Islet of Langerhans (tissue), 1 donor: ENCODE measurements at regions not wholly inside any gene's neighbourhood (a gene's known extent, or its start where the extent isn't known, plus 50 kb on each side); places are given as distances from the start of the nearest gene placed in this dataset.
"Not testable (repeated sequence)": the region's sequence is repeated elsewhere in the genome, so short reads cannot be mapped to it uniquely, and the experiment has no call there.

Experiments
- FAIRE-seq: peaks from one replicate; lab custom pipeline; 2011; peaks lifted over from hg19 to GRCh38; lab: Jason Lieb, UNC

- no peak for FAIRE-seq
Measured at GRCh38 chr3:26964836-26965235, 342.3 kb downstream of the LRRC3B start.

GRCh38 chr3:26967501-26967900 is 344.9 kb downstream of the LRRC3B start:
- no peak for FAIRE-seq

GRCh38 chr3:26984416-26985390 is 362.1 kb downstream of the LRRC3B start:
- FAIRE-seq = no peak

DNA sequence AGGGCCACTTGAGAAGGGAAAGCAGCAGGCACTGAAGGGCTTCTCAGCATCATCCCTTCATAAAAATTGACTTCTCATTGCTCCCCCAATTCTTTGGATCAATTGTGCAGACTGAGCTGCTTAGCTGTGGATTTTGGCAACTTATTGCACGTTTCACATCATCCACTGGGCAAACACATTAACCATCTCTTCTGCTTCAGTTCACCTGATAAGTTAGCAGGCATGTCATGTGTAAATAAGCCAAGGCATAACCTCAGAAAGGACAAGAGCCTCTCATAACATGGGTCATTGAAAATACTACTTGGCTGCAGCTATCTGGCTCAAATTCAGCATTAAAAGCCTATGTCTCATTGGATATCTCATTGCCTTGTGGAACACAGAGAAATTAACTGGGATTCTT is 366.5 kb downstream of the LRRC3B start:
- peak; percentile 95 for FAIRE-seq

DNA sequence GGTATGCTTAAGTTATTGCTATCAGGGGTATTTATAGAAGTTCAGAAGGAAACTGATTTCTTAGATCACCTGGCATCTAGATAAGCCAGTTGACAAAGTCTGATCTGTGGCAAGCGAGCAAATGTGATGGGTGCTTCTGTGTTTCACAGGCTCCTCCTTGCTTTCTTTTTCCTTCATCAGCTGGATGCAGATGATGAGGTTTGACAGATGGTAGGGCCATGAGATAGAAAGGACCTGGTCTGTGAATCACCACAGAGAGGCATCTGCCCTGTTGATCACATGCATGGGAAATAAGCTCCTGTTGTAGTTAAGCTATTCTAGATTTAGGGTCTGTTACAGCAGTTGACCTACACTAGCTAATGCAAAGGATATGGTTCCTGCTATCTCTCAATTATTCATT is 372.0 kb downstream of the NEK10 start:
- FAIRE-seq = no peak

GRCh38 chr3:27010834-27011233 is 358.3 kb downstream of the NEK10 start:
- no peak for FAIRE-seq

GRCh38 chr3:27022096-27022761 is 347.0 kb downstream of the NEK10 start:
- no peak for FAIRE-seq

- FAIRE-seq = no peak
Measured at GRCh38 chr3:27024493-27024892, 344.7 kb downstream of the NEK10 start.

- no peak for FAIRE-seq
Measured at GRCh38 chr3:27025718-27026117, 343.5 kb downstream of the NEK10 start.

DNA sequence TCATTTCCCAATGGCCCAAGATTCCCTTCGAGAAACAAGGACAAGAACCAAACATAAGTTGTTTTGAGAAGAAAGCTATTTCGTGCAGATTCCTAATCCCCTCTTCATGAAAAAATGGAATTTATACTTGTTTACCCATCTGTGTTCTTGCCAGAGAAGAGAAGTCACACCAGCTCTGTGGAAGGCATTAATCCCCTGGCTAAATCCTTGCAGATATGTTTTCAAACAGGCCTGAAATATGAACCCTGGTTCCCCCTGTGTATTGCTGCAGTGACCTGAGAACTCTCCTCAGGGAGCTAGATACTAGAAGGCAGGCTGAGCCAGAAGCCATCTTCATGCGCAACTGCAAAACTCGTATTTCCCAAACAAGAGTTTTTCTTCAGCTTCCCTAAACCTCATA is 337.7 kb downstream of the NEK10 start:
- no peak for FAIRE-seq

GRCh38 chr3:27034255-27034654 is 334.9 kb downstream of the NEK10 start:
- no peak for FAIRE-seq

DNA sequence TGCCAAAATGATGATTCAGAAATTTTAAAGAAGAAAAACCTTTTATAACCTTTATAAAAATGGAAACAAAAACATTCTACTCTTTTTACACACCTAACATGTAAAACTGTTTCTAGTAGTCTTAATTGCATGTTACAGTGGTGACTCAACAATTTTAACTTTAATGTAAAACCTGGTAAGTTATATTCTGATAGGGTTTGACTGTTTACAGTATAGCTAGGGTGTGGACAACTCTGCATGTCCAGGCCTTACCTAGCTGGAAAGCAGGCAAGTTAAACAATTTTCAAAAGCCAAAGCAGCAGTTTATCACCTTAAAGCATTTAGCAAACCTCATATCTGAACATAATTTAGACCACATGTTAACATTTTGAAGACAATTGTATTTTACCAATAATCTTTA is 328.5 kb downstream of the NEK10 start:
- FAIRE-seq = no peak

DNA sequence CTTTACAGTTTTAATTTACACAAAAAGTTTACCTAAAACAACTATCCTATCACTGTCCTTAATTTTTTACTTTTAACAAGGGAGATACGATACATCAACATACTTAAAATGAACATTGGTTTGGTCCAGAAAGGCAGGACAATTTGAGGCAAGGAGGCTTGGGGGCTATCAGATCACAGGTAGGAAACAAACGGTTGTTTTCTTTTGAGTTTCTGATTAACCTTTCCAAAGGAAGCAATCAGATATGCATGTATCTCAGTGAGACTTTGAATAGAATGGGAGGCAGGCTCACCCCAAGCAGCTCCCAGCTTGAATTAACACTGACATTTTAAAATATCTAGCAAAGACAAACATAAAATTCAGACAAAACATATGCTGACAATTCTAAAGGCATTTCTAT is 326.6 kb downstream of the NEK10 start:
- FAIRE-seq = not testable (repeated sequence)

GRCh38 chr3:27043328-27043955 is 325.7 kb downstream of the NEK10 start:
- no peak for FAIRE-seq

- no peak for FAIRE-seq
Measured at GRCh38 chr3:27044931-27045481, 324.2 kb downstream of the NEK10 start.

DNA sequence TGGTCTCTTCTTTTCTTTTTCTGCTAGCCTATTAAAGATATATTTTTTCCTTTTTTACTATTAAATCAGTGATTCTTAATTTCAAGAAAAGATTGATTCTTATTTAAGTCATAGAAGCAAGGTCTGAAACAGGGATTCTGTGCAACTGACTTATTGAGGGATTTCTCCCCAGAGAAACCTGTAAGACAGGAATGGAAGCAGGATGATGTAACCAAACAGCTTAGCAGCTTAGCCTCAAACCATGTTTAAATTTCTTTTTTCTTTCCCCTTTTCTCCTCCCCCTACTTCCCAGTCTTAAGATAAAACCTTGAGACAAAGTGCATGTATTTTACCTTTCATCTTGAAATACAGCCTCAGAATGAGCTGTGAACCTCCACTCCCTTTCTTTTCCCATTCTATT is 322.8 kb downstream of the NEK10 start:
- FAIRE-seq = no peak

DNA sequence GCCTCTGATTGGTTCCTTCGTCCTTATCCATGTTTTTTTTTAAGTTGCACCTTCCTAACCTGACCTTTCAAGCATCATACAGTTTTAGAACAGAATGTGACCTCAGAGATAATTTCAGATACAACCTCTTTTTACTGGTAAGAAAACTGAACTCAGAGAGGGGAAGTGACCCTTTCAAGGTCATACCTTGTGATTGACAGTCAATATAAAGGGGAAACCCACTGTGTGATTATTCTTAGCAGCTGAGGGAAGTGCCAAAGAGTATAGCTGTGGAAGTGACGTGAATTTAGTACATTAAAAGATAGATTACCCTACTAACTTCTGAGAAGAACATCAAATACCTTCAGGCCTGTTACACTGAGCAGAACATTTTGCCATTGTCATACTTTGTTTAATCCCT is 319.4 kb downstream of the NEK10 start:
- no peak for FAIRE-seq

GRCh38 chr3:27051527-27051926 is 317.7 kb downstream of the NEK10 start:
- not testable (repeated sequence) for FAIRE-seq

DNA sequence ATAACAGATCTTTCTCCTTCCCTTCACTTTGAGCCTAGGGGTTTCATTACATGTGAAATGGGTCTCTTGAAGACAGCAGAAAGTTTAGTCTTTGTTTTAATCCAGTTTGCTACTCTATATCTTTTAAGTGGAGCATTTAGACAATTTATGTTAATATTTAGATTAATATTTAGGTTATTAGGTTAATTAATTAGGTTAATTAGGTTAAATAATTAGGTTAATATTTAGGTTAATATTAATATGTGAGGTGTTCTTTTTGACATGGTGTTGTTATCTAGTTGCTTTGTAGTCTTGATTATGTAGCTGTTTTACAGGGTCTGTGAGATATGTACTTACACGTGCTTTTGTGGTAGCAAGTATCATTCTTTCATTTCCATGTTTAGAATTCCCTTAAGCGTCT is 312.9 kb downstream of the NEK10 start:
- no peak for FAIRE-seq

GRCh38 chr3:27059489-27059888 is 309.7 kb downstream of the NEK10 start:
- FAIRE-seq = no peak
